GM12864 (cell line): ENCODE measurements at regions not wholly inside any gene's neighbourhood (a gene's known extent, or its start where the extent isn't known, plus 50 kb on each side); places are given as distances from the start of the nearest gene placed in this dataset.
A peak's percentile ranks its signal among the peaks of the same experiment; 100 is the strongest.

Experiments used
- DNase-seq: peaks from one replicate; pipeline ENCODE4 v3.0.0-alpha.2; 2011; ENCODE audit warnings: low read depth
- H3K4me3 ChIP-seq: 2 replicates; pipeline ENCODE4 v1.5.1; 2011; ENCODE audit warnings: mild to moderate bottlenecking, low read depth, low read length, control low read depth
- CTCF ChIP-seq: IDR thresholded peaks from 2 replicates; pipeline ENCODE4 v1.5.1; 2011; ENCODE audit warnings: low read depth, mild to moderate bottlenecking, moderate library complexity, low read length, control low read depth, inconsistent platforms; ENCODE audit errors: missing control alignments

- no peak overlapping the region for H3K4me3 ChIP-seq
Observed at GRCh38 chr15:60195611-60196010, 191.5 kb downstream of the FOXB1 start.

GRCh38 chr15:60204131-60204885 is 193.5 kb downstream of the ANXA2 start:
- no peak overlapping the region for H3K4me3 ChIP-seq
- no peak for DNase-seq
- TF ChIP-seq CTCF: no peak

More at GRCh38 chr15:60195611-60196010, 191.5 kb downstream of the FOXB1 start:
- DNase-seq: no peak
- TF ChIP-seq CTCF: no peak

- no peak for DNase-seq
- H3K4me3 ChIP-seq: no peak overlapping the region
- TF ChIP-seq CTCF: no peak
Observed at GRCh38 chr15:60208709-60209108, 189.1 kb downstream of the ANXA2 start.

- DNase-seq: no peak
Observed at GRCh38 chr15:60212536-60212935, 185.2 kb downstream of the ANXA2 start.

GRCh38 chr15:60213377-60214000 is 184.3 kb downstream of the ANXA2 start:
- no peak for DNase-seq
- no peak for TF ChIP-seq CTCF
- no peak overlapping the region for H3K4me3 ChIP-seq

More at GRCh38 chr15:60212536-60212935, 185.2 kb downstream of the ANXA2 start:
- TF ChIP-seq CTCF: peak; percentile 6
- H3K4me3 ChIP-seq: no peak overlapping the region

- DNase-seq: no peak
- no peak for TF ChIP-seq CTCF
- no peak overlapping the region for H3K4me3 ChIP-seq
Observed at GRCh38 chr15:60214201-60214600, 183.6 kb downstream of the ANXA2 start.
